ENCODE measurements at regions not wholly inside any gene's neighbourhood (a gene's known extent, or its start where the extent isn't known, plus 50 kb on each side); places are given as distances from the start of the nearest gene placed in this dataset.

DNA sequence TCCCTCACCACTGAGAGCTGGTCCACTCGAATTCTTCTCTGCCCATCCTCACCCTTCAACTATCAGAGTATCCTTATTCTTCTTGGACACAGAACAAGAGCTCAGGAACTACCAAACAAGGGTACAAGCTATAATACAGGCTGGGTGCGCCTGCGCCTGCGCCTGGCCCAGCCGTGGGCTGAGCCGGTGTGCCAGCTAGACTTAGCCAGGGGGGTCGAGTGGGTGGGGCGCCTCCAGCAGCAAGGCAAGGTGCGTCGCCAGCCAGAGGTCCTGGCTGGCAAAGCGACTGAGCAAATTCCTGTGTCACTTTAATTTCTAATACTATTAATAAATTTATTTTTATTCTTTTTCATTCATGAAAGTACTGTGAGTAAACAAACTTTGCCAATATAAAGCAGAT, 1072.6 kb upstream of the PIK3C3 start:
- DNase-seq (ENCODE audit: low spot score): no peak

DNA sequence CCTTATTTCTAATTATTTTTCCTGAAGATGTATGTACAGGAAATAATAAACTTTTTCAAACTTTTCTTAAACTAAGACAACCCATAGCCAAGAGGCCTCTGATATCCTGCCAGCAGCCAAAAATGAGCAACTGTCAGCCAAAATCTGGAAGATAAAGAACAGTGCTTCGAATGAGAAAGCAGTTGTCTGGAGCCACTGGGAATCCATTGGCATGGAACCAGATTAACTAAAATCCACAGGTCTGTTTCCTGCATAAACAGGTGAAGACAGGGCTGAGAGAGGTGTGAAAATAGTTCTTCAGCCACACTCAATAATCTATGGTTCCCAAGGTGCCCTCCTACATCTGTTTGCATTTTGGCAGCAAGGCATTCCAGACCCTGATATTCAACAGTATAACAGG, 1076.7 kb upstream of the PIK3C3 start:
- no peak for DNase-seq (ENCODE audit: low spot score)

DNA sequence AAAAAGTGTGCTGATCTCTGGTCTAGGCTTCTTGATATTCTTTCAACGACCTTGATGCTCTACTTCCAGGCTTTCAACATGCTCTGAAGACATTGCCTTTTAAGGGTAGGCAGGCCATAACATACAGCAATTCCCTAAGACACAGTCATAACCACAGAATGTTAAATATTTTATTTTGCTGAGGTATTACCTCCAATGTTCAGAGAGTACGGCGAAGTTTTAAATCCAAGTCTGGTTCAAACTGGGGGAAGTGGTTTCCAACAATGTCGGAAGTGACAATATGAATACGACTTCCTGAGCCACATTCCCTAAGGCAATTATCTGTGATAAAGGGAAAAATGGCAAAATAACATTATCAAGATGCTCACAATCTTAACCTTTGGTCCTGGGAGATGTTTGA, 1077.9 kb upstream of the PIK3C3 start:
- DNase-seq (ENCODE audit: low spot score): peak; percentile 94

DNA sequence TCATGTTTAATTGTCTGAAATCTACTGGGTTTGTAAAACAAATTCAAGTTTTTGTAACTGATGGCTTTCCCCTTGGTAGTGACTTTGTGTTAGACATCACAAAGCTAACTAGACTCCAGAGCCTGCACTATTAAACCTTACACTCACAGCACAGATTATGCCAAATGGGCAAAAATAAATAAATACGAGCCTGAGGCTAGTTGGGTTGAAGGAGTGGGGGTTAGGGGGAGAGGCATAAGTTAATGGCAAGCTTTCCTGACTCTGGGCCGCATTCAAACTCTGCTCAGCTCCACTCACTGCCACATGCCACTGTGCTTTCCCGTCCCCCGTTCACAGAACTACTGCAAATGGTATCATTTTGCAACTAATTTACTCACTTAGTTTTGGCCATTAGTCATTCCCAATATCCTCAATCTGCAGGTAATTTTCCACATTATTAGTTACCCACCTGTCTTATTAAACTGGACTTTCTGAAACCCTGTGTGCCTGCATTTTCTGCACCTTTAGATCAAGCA, 1079.9 kb upstream of the PIK3C3 start:
- DNase-seq (ENCODE audit: low spot score): peak; percentile 30

DNA sequence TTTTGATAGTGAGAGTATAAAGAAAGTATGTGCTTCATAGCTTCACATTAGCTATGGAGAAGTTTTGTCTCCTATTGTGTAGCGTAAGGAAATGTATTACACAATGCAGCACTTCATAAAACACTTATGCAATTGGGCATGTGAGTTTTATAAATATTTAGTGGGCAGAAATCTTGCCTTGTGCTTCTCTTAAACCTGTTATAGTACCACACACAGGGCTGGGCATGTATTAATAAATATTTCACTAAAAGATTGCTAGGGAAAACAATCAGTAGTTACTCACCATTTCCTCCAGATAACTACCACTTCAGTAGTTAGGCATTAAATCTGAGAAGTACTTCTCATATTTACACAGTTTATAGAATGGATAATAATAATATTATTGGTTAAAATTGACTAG, 1080.8 kb upstream of the PIK3C3 start:
- peak; percentile 58 for DNase-seq (ENCODE audit: low spot score)

DNA sequence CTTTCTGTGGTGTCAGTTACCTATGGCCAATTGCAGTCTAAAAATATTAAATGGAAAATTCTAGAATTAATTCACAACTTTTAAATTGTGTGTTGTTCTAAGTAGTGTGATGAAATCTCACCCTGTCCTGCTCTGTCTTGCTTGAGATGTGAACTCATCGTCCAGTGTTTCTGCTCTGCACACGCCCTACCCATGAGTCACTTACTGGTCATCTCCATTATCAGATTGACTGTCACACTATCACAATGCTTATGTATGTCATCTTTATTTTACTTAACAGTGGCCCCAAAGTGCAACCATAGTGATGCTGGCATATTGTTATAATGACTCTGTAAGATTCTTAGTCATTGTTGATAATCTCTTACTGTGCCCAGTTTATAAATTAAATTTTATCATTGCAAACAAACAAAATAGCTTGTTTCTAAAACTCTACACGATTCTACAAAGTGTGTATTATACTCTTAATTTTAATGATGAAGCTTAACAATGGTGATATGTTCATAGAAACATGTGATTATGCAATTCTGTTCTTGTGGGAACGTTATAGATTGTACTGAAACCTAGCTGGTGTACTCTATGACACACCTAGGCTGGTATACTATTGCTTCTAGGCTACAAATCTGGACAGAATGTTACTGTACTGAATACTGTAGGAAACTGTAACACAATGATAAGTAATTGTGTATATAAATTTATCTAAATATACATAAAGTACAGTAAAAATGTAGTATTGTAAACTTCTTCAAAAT, 1086.8 kb upstream of the PIK3C3 start:
- peak; percentile 87 for DNase-seq (ENCODE audit: low spot score)

DNA sequence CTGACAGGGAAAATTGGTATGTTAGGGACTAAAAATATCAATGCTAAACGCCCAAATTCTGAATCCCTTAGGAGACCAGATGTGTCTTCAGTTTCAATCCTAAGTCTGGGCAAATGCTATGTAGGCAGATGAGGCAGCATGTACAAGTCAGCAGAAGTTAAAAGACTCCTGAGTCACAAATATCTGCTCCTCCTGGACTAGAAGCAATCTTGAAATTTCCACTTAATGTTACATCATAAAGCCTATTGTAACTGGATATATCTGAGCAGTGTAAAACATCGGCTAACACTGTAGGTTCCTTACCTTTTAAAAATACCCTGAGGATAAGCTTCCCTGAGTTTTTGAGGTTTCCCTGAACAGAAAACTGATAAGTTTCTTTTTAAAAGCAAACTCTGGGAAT, 1087.6 kb upstream of the PIK3C3 start:
- peak; percentile 80 for DNase-seq (ENCODE audit: low spot score)

DNA sequence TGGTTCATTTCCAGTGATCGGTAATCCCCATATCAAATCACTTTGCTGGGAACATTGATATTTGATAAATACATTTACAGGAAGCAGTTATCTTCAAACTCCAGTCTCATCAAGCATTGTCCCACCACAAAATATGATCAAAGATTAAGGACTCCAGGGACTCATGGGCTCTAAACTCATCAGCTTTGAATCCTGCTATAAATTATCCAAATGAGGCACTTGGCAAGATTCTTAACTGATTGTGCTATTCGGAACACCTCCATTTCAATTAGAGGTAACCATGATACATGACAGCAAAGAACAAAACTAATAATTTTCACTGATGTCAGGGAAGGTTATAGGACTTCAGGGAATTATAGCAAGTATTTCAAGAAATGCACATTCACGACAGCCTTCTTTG, 1088.1 kb upstream of the PIK3C3 start:
- DNase-seq (ENCODE audit: low spot score): no peak

DNA sequence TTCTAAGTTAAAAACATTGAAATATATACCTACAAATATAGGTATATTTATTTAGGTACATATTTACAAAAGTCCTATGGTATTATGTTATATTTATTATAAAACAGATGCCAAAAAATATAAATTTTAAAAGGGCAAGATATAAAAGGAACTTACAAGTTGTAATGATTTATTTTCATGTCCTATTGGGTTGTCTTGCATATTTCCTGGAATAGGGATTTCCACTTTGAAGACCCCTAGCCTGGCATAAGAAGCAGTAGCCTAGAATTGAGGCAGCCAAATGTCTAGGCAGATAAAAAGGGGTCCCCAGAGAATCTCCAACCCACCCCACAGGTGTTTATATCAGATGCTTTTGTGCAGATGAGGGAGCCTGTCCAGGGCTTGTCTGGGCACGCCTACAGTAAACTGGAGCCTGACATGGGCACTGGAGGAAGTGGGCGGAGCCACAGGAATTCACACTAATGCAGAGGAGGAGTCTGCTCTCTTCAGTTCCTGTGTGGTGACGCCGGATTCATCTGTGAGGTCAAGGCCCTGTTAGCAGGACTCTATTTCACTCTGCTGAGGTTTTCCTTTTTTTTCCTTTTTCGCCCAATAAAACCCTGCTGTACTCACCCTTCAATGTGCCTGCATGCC, 1088.9 kb upstream of the PIK3C3 start:
- peak; percentile 22 for DNase-seq (ENCODE audit: low spot score)

DNA sequence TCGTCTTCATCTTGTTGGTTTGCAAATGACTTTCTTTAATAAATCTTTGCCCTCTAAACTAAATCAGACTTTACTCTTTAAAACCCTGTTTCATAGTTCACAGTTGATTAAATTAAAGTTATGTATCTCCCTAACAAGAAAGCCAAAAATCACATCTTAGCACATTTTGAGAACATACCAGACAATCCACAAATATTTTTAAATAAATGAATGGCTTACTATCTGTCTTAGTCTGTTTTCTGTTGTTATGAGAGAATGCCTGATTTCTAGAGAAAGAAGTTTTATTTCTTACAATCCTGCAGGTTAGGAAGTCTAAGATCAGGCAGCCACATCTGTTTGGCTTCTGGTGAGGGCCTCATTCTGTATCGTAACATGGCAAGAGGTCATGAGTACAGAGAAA, 1090.2 kb upstream of the PIK3C3 start:
- DNase-seq (ENCODE audit: low spot score): no peak

DNA sequence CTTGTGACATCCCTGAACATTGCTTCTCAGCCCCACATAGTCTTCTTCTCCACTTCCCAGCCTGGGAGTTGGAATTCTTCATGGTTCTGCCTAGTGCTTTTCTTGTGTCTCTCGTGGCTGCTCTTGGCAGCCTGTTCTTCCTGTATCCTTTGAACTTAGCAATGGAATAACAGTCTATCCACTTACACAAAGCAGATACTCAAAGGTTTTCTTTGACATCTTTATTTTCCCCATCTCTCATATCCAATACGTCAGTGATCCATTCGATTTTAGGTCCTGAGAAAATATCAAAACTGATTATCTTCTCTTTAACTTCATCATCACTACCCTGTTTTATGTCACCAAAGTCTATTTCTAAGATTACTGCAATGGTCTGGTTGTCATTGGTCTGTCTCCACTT, 1091.2 kb upstream of the PIK3C3 start:
- no peak for DNase-seq (ENCODE audit: low spot score)

DNA sequence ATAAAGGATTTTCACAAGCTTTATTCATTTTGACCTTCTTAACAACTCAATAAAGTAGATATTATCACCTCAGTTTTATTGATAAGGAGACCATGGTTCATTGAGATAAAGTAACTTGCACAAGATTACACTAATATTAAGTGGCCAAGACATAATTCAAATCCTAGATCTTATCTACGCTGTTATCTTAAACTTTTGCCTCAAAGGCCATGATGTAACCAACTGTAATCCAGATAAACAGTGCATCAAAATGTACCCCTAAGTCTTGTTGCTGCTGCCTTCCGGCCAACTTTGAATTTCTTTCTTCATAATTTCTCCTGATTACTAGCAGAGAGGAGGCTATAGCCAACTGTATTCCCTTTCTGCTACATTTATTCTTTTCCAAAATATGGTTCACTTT, 1094.8 kb upstream of the PIK3C3 start:
- no peak for DNase-seq (ENCODE audit: low spot score)

DNA sequence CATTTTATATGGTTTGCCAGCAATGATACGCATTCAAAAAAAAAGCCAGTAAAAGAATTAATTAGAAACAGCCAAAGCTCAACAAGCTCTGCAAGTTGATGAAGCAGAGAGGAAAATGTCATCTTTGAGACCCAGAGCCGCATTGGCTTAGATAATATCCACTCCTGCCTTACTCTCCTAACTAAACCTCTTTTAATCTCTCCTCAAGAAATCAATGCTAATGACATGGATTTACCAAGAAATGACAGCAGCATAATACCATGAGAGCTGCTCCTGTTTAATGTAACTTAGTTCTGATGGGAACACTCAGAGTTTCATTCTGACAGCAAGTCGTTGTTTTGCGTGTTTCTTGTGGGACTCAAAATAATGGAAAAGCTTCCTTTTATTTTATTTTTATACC, 1099.4 kb upstream of the PIK3C3 start:
- no peak for DNase-seq (ENCODE audit: low spot score)

DNA sequence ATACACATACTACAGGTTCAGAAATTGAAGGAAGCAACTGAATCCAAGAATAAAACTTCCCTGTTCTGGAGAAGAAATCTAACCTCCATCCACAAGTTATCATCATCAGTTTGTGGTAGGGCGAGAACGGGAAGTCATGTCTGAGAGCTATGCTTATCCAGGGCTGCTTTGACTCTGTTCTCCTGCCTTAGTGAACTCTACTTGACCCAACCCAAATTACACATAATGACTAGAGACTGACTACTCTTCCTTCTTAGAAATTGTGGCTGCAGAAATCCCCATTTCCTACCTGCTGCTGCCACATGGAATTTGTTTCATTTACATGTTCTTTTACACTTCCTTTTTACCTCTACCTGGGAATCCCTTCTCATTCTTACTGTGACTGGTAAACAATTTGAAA, 1102.6 kb upstream of the PIK3C3 start:
- no peak for DNase-seq (ENCODE audit: low spot score)

DNA sequence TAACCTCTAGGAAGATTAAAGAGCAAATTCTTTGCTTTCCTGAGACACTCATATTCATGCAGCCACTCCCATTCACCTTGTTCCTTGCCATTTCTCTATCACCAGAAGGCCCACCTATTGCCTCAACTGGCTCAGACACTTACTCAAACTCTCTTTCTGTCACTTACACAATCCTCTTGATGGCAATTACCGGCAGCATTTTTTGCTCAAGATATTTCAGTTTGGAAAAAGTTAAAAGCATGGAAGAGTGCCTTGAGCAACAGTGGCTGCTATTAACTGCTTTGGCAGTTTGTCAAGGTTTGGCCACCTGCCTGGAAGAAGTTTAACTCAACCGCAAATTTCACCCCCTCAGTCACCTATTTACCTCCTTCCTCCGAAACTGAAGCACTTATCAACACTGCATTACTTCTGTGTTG, 1104.0 kb upstream of the PIK3C3 start:
- peak; percentile 75 for DNase-seq (ENCODE audit: low spot score)

DNA sequence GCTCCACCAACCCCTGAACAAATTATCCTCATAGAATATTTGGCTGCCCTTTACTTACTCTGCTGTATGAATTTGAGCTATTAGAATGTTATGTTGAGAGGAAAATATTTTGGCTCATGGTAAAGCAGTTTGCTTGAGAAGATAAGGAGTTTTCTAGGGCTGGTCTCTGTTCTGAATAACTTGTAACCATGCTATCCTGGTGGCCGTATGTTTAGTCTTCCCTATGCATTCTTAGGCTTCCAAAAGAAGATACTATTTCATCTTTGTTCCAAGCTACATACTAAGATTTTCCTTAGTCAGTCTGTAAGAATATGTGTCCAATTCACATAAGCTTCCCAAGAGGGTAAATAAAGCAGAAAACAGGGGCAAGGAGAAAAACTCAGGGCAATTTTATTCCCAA, 1105.1 kb upstream of the PIK3C3 start:
- no peak for DNase-seq (ENCODE audit: low spot score)

DNA sequence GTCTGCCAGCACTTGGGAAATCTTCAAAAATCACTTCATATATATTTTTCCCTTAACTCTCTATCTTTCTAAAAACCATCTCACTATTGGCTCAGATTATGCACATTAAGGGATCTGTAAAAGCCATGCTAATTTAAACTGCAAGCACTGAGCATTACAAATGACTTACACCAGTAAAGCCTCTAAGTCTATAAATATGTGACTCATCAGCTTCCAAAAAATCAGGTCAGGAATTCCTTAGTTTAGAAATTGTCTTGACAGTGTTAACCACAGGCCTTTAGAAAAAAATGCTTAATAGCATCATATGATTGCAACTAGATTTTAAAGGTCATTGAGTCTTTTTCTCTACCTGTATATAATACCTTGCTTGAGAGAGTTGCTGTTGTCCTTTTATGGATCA, 1113.6 kb upstream of the PIK3C3 start:
- peak; percentile 29 for DNase-seq (ENCODE audit: low spot score)

DNA sequence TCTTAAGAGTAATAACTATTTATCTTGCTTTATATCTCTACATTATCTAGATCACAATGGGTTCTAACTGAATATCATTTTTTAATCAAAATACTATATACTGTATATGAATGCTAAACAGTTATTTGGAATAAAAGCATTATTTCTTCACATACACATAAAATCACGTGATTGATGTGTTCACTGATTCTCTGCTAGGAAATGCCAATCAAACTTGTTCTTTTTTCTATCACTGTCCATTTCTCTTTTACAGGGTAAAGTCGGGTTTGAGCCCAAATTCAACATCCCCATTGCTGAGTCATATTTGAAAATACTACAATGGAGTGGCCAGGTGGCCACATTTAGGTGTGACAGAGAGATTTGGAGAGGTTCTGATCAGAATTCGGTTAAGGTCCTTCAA, 1114.0 kb upstream of the PIK3C3 start:
- DNase-seq (ENCODE audit: low spot score): no peak

DNA sequence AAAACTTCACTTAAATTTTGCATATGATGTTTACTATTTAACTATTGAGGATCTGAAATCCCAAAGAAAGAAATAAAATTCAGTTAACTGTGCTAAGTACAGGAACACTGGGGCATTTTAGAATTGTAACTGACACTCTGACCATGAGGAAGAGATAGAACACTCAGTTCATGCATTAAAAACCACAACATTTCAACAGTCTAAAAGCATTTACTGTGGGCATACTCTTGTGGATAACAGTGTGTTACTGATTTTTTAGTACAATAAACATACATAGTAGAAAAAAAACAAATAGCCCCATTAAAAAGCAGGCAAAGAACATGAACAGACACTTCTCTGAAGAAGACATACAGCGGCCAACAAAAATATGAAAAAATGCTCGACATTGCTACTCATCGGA, 1122.7 kb upstream of the PIK3C3 start:
- DNase-seq (ENCODE audit: low spot score): peak; percentile 43

DNA sequence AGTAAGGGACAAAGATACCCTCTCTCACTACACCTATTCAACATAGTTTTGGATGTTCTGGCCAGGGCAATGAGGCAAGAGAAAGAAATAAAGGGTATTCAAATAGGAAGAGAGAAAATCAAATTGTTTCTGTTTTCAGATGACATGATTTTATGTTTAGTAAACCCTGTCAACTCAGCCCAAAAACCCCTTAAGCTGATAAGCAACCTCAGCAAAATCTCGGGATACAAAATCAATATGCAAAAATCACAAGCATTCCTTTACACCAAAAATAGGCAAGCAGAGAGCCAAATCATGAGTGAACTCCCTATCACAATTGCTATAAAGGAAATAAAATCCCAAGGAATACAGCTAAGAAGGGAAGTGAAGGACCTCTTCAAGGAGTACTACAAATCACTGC, 1130.7 kb upstream of the PIK3C3 start:
- no peak for DNase-seq (ENCODE audit: low spot score)

DNA sequence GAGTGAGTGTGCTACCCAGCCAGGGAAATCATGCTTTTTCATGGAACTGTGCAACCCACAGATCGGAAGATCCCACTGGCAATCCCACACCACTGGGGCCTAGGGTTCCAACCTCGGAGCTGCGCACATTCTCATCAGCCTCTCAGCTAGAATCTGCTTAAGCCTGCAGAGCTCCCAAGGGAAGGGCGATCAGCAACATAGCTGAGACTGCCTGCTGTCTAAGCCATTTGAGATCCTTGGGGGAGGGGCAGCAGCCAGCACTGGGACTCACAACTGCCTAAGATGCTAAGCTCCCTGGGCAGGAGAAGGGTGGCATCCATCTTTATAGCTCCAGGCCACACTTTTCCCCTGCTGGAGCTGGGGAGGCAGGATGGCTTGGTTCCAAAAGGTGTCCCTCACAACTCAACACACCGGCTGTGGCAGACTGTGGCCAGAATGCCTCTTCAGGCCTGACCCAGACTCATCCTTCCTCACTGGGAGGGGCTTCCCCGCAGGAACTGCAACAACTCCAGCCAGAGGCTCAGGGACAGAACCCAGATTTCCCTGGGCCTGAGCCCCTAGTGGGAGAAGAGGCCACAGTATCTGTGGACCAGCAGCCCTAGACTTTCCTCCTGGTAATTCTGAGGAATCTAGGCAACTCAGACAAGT, 1133.3 kb upstream of the PIK3C3 start:
- DNase-seq (ENCODE audit: low spot score): no peak

DNA sequence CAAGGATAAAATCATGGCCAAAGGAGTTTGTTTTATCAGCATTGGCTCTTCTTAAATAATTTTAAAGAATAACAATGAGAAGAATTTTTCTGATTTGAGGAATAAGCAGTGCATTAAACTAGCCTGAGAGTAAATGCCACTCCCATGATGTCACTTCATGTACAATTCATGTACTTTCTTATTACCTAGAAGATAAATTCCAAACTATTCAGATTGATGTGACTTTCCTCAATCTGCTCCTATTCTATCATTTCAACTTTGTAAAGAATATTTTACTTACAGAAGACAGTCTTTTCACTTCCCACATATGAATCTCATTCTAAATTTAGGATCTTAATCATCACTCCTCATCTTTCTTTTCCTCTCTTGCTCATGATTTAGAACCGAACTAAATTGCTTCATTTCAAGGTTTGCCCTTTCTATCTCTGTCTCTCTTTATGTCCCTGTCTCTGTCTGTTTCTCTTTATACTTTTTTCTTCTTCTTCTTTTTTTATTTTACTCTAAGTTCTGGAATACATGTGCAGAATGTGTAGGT, 1142.0 kb upstream of the PIK3C3 start:
- DNase-seq (ENCODE audit: low spot score): no peak

DNA sequence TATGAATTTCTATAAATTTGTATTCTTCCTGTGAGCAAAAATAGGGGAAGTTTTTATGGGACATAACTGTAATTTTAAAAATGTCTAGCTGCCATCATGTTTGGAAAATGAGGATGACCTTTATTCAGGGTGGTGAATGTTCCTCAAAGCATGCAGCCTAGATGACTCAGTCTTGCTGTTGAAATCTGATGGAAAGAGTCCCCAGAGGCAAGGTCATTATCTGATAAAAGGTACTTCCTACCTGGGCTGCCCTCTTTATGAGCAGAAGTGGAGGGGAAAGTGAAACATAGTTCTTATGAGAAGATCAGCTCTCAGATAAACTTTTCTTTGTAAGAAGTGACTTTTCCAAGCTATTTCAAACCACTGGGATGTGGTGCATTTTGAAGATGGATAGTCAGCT, 1144.7 kb upstream of the PIK3C3 start:
- peak; percentile 4 for DNase-seq (ENCODE audit: low spot score)

All from H4 (cell line).